SK-N-SH (cell line): ENCODE measurements at regions not wholly inside any gene's neighbourhood (a gene's known extent, or its start where the extent isn't known, plus 50 kb on each side); places are given as distances from the start of the nearest gene placed in this dataset.

Experiments used
- CTCF ChIA-PET: fragments of 300-600, 350-600 bp; formaldehyde crosslinking; extraction: SDS; loops from one replicate; lab custom pipeline; 2021; lab: Yijun Ruan, JAX
- POLR2A ChIA-PET: fragments of 350-600 bp; sonication (Branson Sonifier 250); formaldehyde crosslinking; extraction: SDS; loops from one replicate; lab custom pipeline; 2020; ENCODE audit warnings: antibody characterized with exemption, inconsistent platforms; lab: Yijun Ruan, JAX
- DNase-seq: peaks from one replicate; pipeline ENCODE4 v3.0.0; 2012
- H2AFZ ChIP-seq: fragments of 200-600 bp; sonication (generic); 2 replicates; pipeline ENCODE4 v1.8.1; 2016; ENCODE audit warnings: antibody characterized with exemption, mild to moderate bottlenecking, low read depth
- H3F3A ChIP-seq: fragments of 200-600 bp; sonication (generic); replicated peaks from 2 replicates; pipeline ENCODE3; 2016; ENCODE audit warnings: antibody characterized with exemption, mild to moderate bottlenecking; ENCODE audit not compliant: insufficient read depth
- H3K27ac ChIP-seq, 2 experiments: fragments of 200-500 bp in 1 of 2; fragments of 200-600 bp in 1 of 2; sonication (Bioruptor generic) in 1 of 2; sonication (generic), shearing (Covaris generic) in 1 of 2; 2 replicates each; pipeline versions ENCODE4 v1.5.1 to v1.6.1; 2014 to 2016; ENCODE audit warnings: low read depth in 2 of 2, inconsistent platforms in 1 of 2, low read length in 1 of 2, mild to moderate bottlenecking in 1 of 2, mixed read lengths in 1 of 2
- H3K27me3 ChIP-seq: fragments of 200-600 bp; sonication (generic), shearing (Covaris generic); 2 replicates; pipeline ENCODE4 v1.6.1; 2016; ENCODE audit warnings: mixed run types; ENCODE audit not compliant: insufficient read depth
- H3K36me3 ChIP-seq, 2 experiments: fragments of 200-500 bp in 1 of 2; fragments of 200-600 bp in 1 of 2; sonication (Bioruptor generic) in 1 of 2; sonication (generic) in 1 of 2; replicated peaks in 1 of 2; 2 replicates each; pipeline versions ENCODE3 to v1.5.1; 2014 to 2016; ENCODE audit warnings: low read length in 1 of 2, mild to moderate bottlenecking in 1 of 2; ENCODE audit not compliant: insufficient read depth in 2 of 2, control insufficient read depth in 1 of 2
- H3K4me1 ChIP-seq, 2 experiments: fragments of 200-500 bp in 1 of 2; fragments of 200-600 bp in 1 of 2; sonication (Bioruptor generic) in 1 of 2; sonication (generic), shearing (Covaris generic) in 1 of 2; 2 replicates each; pipeline versions ENCODE4 v1.5.1 to v1.6.1; 2014 to 2016; ENCODE audit warnings: low read depth in 1 of 2, low read length in 1 of 2, mixed run types in 1 of 2; ENCODE audit not compliant: insufficient read depth in 2 of 2, control insufficient read depth in 1 of 2
- H3K4me2 ChIP-seq: fragments of 200-600 bp; sonication (generic), shearing (Covaris generic); 2 replicates; pipeline ENCODE4 v1.6.1; 2017; ENCODE audit warnings: mixed run types
- H3K4me3 ChIP-seq, 2 experiments: fragments of 200-500 bp in 1 of 2; fragments of 200-600 bp in 1 of 2; sonication (Bioruptor generic) in 1 of 2; sonication (generic), shearing (Covaris generic) in 1 of 2; 2 replicates each; pipeline versions ENCODE4 v1.5.1 to v1.8.1; 2014 to 2016; ENCODE audit warnings: low read depth in 2 of 2, inconsistent platforms in 1 of 2, low read length in 1 of 2, mild to moderate bottlenecking in 1 of 2, mixed read lengths in 1 of 2, moderate library complexity in 1 of 2
- H3K79me2 ChIP-seq: fragments of 200-600 bp; sonication (generic); 2 replicates; pipeline ENCODE4 v1.8.1; 2017; ENCODE audit warnings: mild to moderate bottlenecking; ENCODE audit not compliant: insufficient read depth
- H3K9ac ChIP-seq: fragments of 200-600 bp; sonication (generic); 2 replicates; pipeline ENCODE4 v1.6.1; 2017; ENCODE audit warnings: mixed run types
- H3K9me2 ChIP-seq: fragments of 200-600 bp; sonication (generic); 2 replicates; pipeline ENCODE4 v1.6.1; 2017; ENCODE audit warnings: mixed run types
- H3K9me3 ChIP-seq: fragments of 200-600 bp; sonication (generic); 2 replicates; pipeline ENCODE4 v1.6.1; 2017; ENCODE audit warnings: mixed run types, mild to moderate bottlenecking, moderate library complexity
- H4K20me1 ChIP-seq: fragments of 200-600 bp; sonication (generic); 2 replicates; pipeline ENCODE4 v1.6.1; 2017; ENCODE audit warnings: mild to moderate bottlenecking, mixed run types; ENCODE audit not compliant: insufficient read depth
- CHD2 ChIP-seq: fragments of 150-350 bp; IDR thresholded peaks from 2 replicates; pipeline ENCODE4 v1.6.1; 2018; ENCODE audit warnings: low read length; ENCODE audit not compliant: partially characterized antibody
- FOXJ3 ChIP-seq: sonication (generic); formaldehyde crosslinking; IDR thresholded peaks from 2 replicates; pipeline ENCODE4 v1.5.1; 2020; ENCODE audit warnings: mild to moderate bottlenecking, missing genetic modification reagents
- GATA2 ChIP-seq: sonication (generic); formaldehyde crosslinking; IDR thresholded peaks from 2 replicates; pipeline ENCODE4 v1.5.0; 2020; ENCODE audit warnings: mild to moderate bottlenecking, missing genetic modification reagents
- IRF3 ChIP-seq: fragments of 150-350 bp; IDR thresholded peaks from 2 replicates; pipeline ENCODE4 v1.6.1; 2016; ENCODE audit warnings: mild to moderate bottlenecking, low read depth, low read length
- JUND ChIP-seq: IDR thresholded peaks from 2 replicates; pipeline ENCODE4 v1.4.0; 2012
- MXI1 ChIP-seq: IDR thresholded peaks from 2 replicates; pipeline ENCODE4 v1.6.1; 2012; ENCODE audit warnings: mild to moderate bottlenecking, low read depth, low read length, improper control_type of control experiment
- NFIC ChIP-seq: IDR thresholded peaks from 2 replicates; pipeline ENCODE4 v1.4.0; 2012; ENCODE audit warnings: borderline replicate concordance
- POLR2AphosphoS5 ChIP-seq: IDR thresholded peaks from 2 replicates; pipeline ENCODE4 v1.6.1; 2012; ENCODE audit warnings: low read depth, low read length
- TAF1 ChIP-seq: IDR thresholded peaks from 2 replicates; pipeline ENCODE4 v1.6.1; 2012; ENCODE audit warnings: low read depth, mild to moderate bottlenecking, low read length, moderate library complexity, borderline replicate concordance
- TCF12 ChIP-seq: IDR thresholded peaks from 2 replicates; pipeline ENCODE4 v1.4.0; 2012
- ZBTB33 ChIP-seq: IDR thresholded peaks from 2 replicates; pipeline ENCODE4 v1.4.0; 2012; ENCODE audit warnings: low read depth, borderline replicate concordance
- WGBS: methylation state at CpG from one replicate; pipeline ENCODE4 v1.1.6; 2017; ENCODE audit warnings: low lambda C conversion rate; 5-methylcytosine and 5-hydroxymethylcytosine counted together

GRCh38 chr16:64162613-64163375 is 959.1 kb downstream of the CDH11 start:
- no peak overlapping the region for H3K9ac ChIP-seq
- H3K4me2 ChIP-seq, result no peak overlapping the region
- H3K79me2 ChIP-seq, result no peaks in the 10 kb centered on the region
- H3K36me3 ChIP-seq, result no peaks in the 10 kb centered on the region
- DNase-seq, result no peak
- 82% methylated on average over 4 of the region's 4 CpGs for WGBS
- POLR2A ChIA-PET, result no interaction called here
- H3K9me3 ChIP-seq, result no peaks in the 10 kb centered on the region
- H3F3A ChIP-seq, result no peaks in the 10 kb centered on the region
- no peak overlapping the region for H3K27ac ChIP-seq
- no peak for TF ChIP-seq IRF3
- no peak for TF ChIP-seq GATA2 (CRISPR knock-in tag)
- TF ChIP-seq TCF12, result no peak
- TF ChIP-seq CHD2, result no peak
- TF ChIP-seq MXI1, result no peak
- TF ChIP-seq JUND, result no peak
- TF ChIP-seq FOXJ3, result no peak
- no peak for TF ChIP-seq ZBTB33
- no peak for TF ChIP-seq TAF1
- TF ChIP-seq, all 33 proteins: peak for 0
- Histone ChIP-seq H2AFZ (no peak overlapping the region), H3K27me3 (no peaks in the 10 kb centered on the region), H3K4me1 (peaks cover 0 to 6% of the 10 kb centered on the region in 2 experiments; a peak in 3 of 4 replicates), H3K9me2 (no peaks in the 10 kb centered on the region), H3K4me3 (no peak overlapping the region), H4K20me1 (no peaks in the 10 kb centered on the region)
- CTCF ChIA-PET, result interaction anchor here (1.1 to 1.6 kb wide), 2 partner anchors 10 to 16 kb away, joined by 3 to 12 read pairs; no protein-coding TSS in a partner anchor

- H3K9ac ChIP-seq, result no peak overlapping the region
- H3K27ac ChIP-seq, result no peak overlapping the region
- no peaks in the 10 kb centered on the region for H3K36me3 ChIP-seq
- WGBS, result 83% methylated on average over 2 of the region's 2 CpGs
- no peak overlapping the region for H3K4me2 ChIP-seq
- H3K4me1 ChIP-seq, result peaks cover 0 to 11% of the 10 kb centered on the region in 2 experiments; a peak in 3 of 4 replicates
- H3K27me3 ChIP-seq, result no peaks in the 10 kb centered on the region
- H3K9me2 ChIP-seq, result no peaks in the 10 kb centered on the region
- no peaks in the 10 kb centered on the region for H3K9me3 ChIP-seq
- CTCF ChIA-PET, result no interaction called here
- TF ChIP-seq NFIC (0 out of 2 replicates have a peak, but pooled peaks have one; percentile 12), POLR2AphosphoS5 (no peak)
- H2AFZ ChIP-seq, result no peak overlapping the region
- H3K79me2 ChIP-seq, result no peaks in the 10 kb centered on the region
- no peaks in the 10 kb centered on the region for H4K20me1 ChIP-seq
- H3K4me3 ChIP-seq, result no peak overlapping the region
- no peaks in the 10 kb centered on the region for H3F3A ChIP-seq
- POLR2A ChIA-PET, result no interaction called here
- no peak for DNase-seq
Observed at GRCh38 chr16:64159976-64160375, 961.9 kb downstream of the CDH11 start.
